Fibroblast of lung (primary cell): ENCODE measurements at regions not wholly inside any gene's neighbourhood (a gene's known extent, or its start where the extent isn't known, plus 50 kb on each side); places are given as distances from the start of the nearest gene placed in this dataset.
A peak's percentile ranks its signal among the peaks of the same experiment; 100 is the strongest.

Source experiments
- DNase-seq, 2 donors: peaks; one replicate each; pipeline versions ENCODE4 v3.0.0 to v3.0.0-alpha.2; 2010; ENCODE audit warnings: low read depth in 2 of 2
- H2AFZ ChIP-seq: 2 replicates; pipeline ENCODE4 v1.5.1; 2012; ENCODE audit warnings: low read length, control low read depth, inconsistent platforms
- H3K27ac ChIP-seq: 2 replicates; pipeline ENCODE4 v1.5.1; 2011; ENCODE audit warnings: low read length, control low read depth; ENCODE audit not compliant: insufficient read depth
- H3K27me3 ChIP-seq: 2 replicates; pipeline ENCODE4 v1.5.1; 2011; ENCODE audit warnings: mild to moderate bottlenecking, low read length; ENCODE audit not compliant: control insufficient read depth, insufficient read depth
- H3K36me3 ChIP-seq: 2 replicates; pipeline ENCODE4 v1.5.1; 2011; ENCODE audit warnings: low read length; ENCODE audit not compliant: control insufficient read depth, insufficient read depth
- H3K4me1 ChIP-seq: 2 replicates; pipeline ENCODE4 v1.5.1; 2011; ENCODE audit warnings: low read length; ENCODE audit not compliant: control insufficient read depth, insufficient read depth; ENCODE audit errors: extremely low read depth
- H3K4me2 ChIP-seq: 2 replicates; pipeline ENCODE4 v1.5.1; 2011; ENCODE audit warnings: low read length, control low read depth; ENCODE audit not compliant: insufficient read depth; ENCODE audit errors: extremely low read depth
- H3K4me3 ChIP-seq, 4 experiments: fragments of 200-600 bp in 1 of 4; sonication (generic) in 1 of 4; replicated peaks in 1 of 4; 2 replicates each; pipeline ENCODE4 v1.5.1; 2011 to 2016; ENCODE audit warnings: low read length in 4 of 4, low read depth in 3 of 4, mild to moderate bottlenecking in 3 of 4, control low read depth in 2 of 4, inconsistent platforms in 1 of 4, mixed read lengths in 1 of 4; ENCODE audit not compliant: insufficient read depth in 1 of 4; ENCODE audit errors: control extremely low read depth in 1 of 4
- H3K79me2 ChIP-seq: 2 replicates; pipeline ENCODE4 v1.5.1; 2012; ENCODE audit warnings: mild to moderate bottlenecking, low read length, inconsistent platforms; ENCODE audit not compliant: control insufficient read depth, insufficient read depth
- H3K9ac ChIP-seq: 2 replicates; pipeline ENCODE4 v1.5.1; 2011; ENCODE audit warnings: mild to moderate bottlenecking, low read length, control low read depth; ENCODE audit not compliant: insufficient read depth
- H3K9me3 ChIP-seq: 2 replicates; pipeline ENCODE4 v1.5.1; 2012; ENCODE audit warnings: low read depth, low read length; ENCODE audit not compliant: control insufficient read depth, insufficient read depth
- H4K20me1 ChIP-seq: 2 replicates; pipeline ENCODE4 v1.5.1; 2011; ENCODE audit warnings: low read length; ENCODE audit not compliant: control insufficient read depth, insufficient read depth; ENCODE audit errors: extremely low read depth
- EZH2 ChIP-seq: IDR thresholded peaks from 2 replicates; pipeline ENCODE4 v1.5.1; 2012; ENCODE audit warnings: low read length, control low read depth, mild to moderate bottlenecking; ENCODE audit errors: missing control alignments
- TF ChIP-seq, protein P1 (sequence below), 2 donors: IDR thresholded peaks in 1 of 2; conservative IDR thresholded peaks in 1 of 2; 1 replicate in 1 of 2; 2 replicates in 1 of 2; pipeline ENCODE4 v1.5.1; 2011 to 2012; ENCODE audit warnings: low read length in 2 of 2, control low read depth in 1 of 2, inconsistent platforms in 1 of 2, low read depth in 1 of 2, mild to moderate bottlenecking in 1 of 2

DNA sequence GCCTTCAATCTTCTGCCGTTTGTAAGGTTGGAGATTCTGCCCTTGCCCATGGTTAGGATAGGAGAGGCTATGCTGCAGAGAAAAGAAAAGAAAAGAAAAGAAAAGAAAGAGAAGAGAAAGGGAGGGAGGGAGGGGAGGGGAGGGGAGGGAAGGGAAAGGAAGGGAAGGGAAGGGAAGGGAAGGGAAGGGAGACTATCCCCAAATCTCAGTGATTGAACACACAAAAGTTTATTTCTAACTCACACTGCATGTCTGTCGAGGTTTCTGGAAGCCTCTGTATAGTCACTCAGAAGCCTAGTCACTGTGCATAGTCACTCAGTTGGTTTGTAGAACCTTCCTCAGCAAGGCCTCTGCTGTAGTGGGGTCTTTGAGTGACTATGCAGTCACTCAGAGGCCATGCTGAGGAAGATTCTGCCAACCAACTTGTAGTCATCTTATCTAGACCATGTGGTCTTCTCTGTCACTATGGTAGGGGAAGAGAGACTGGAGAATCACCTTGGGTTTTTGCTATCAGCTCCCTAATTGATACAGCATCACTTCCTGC, 52.3 kb upstream of the ABCC9 start:
- Histone ChIP-seq H2AFZ (no peak overlapping the region), H3K27me3 (no peaks in the 10 kb centered on the region)

DNA sequence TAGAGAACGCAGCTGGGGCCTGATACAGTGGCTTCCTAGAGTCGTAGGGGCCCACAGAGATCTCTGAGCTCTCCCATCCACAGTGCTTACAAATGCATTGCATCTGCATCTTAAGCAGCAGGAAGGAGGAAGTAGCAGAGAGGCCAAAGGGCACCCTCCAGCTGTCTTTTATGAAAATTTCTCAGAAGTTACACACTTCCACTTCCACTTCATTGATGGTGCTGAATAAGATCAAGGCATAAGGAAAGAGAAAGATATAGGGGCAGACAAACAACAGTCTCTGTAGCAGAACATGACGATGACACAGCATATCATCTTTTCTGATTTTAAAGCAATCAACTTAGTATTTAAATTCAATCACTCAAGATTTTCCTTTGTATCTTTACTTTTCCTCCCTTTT, 51.6 kb upstream of the ABCC9 start:
- no peaks in the 10 kb centered on the region for H3K36me3 ChIP-seq
- H3K27me3 ChIP-seq: no peaks in the 10 kb centered on the region
- H3K79me2 ChIP-seq: no peaks in the 10 kb centered on the region
- no peaks in the 10 kb centered on the region for H3K9me3 ChIP-seq
- TF ChIP-seq EZH2: no peak
- TF ChIP-seq, protein P1, sequence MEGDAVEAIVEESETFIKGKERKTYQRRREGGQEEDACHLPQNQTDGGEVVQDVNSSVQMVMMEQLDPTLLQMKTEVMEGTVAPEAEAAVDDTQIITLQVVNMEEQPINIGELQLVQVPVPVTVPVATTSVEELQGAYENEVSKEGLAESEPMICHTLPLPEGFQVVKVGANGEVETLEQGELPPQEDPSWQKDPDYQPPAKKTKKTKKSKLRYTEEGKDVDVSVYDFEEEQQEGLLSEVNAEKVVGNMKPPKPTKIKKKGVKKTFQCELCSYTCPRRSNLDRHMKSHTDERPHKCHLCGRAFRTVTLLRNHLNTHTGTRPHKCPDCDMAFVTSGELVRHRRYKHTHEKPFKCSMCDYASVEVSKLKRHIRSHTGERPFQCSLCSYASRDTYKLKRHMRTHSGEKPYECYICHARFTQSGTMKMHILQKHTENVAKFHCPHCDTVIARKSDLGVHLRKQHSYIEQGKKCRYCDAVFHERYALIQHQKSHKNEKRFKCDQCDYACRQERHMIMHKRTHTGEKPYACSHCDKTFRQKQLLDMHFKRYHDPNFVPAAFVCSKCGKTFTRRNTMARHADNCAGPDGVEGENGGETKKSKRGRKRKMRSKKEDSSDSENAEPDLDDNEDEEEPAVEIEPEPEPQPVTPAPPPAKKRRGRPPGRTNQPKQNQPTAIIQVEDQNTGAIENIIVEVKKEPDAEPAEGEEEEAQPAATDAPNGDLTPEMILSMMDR (conservative IDR thresholded peaks at IDR 0.05 in 1 of 2, IDR thresholded peaks at IDR 0.05 in 1 of 2; ENCODE audit: low read depth in 1 of 2, low read length in 2 of 2): no peak
- DNase-seq: peak in 1 of 2 donors; percentile 8
- H3K9ac ChIP-seq: no peak overlapping the region
- H3K4me2 ChIP-seq: no peak overlapping the region
- no peak overlapping the region for H3K4me3 ChIP-seq
- no peak overlapping the region for H2AFZ ChIP-seq
- H3K27ac ChIP-seq: no peak overlapping the region
- H3K4me1 ChIP-seq: no peaks in the 10 kb centered on the region
- H4K20me1 ChIP-seq: no peaks in the 10 kb centered on the region

More for the DNA sequence above, 52.3 kb upstream of the ABCC9 start:
- H3K36me3 ChIP-seq: no peaks in the 10 kb centered on the region
- TF ChIP-seq, protein P1 (conservative IDR thresholded peaks at IDR 0.05 in 1 of 2, IDR thresholded peaks at IDR 0.05 in 1 of 2; ENCODE audit: low read depth in 1 of 2, low read length in 2 of 2): no peak
- TF ChIP-seq EZH2: no peak
- no peak overlapping the region for H3K9ac ChIP-seq
- no peaks in the 10 kb centered on the region for H3K79me2 ChIP-seq
- no peak overlapping the region for H3K27ac ChIP-seq
- no peak overlapping the region for H3K4me2 ChIP-seq
- no peaks in the 10 kb centered on the region for H3K9me3 ChIP-seq
- no peak overlapping the region for H3K4me3 ChIP-seq
- no peaks in the 10 kb centered on the region for H4K20me1 ChIP-seq
- no peaks in the 10 kb centered on the region for H3K4me1 ChIP-seq
- no peak for DNase-seq

DNA sequence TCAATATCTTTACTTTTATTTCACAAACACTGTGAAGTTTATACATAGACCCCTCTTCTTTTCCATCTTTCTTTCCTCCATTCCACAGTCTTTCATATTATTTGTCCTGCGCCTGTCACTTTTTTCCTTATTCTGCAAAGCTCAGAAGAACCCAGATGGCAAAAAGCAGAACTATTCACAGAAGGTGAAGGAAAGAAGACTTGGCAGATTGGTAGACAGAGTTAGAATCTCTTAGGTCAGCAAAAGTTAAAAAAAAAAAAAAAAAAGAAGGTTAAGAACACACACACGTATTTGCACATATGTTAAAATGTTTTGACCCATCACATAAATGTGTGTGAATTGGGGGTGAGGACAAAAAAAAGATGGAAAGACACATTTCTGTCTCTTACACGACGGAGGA, 50.3 kb upstream of the ABCC9 start:
- Histone ChIP-seq H3K4me3 (no peak overlapping the region), H3K4me1 (no peaks in the 10 kb centered on the region), H2AFZ (no peak overlapping the region), H3K27ac (no peak overlapping the region), H3K4me2 (no peak overlapping the region), H4K20me1 (no peaks in the 10 kb centered on the region), H3K36me3 (no peaks in the 10 kb centered on the region), H3K27me3 (no peaks in the 10 kb centered on the region), H3K79me2 (no peaks in the 10 kb centered on the region), H3K9ac (no peak overlapping the region), H3K9me3 (no peaks in the 10 kb centered on the region)
- TF ChIP-seq, protein P1 (conservative IDR thresholded peaks at IDR 0.05 in 1 of 2, IDR thresholded peaks at IDR 0.05 in 1 of 2; ENCODE audit: low read depth in 1 of 2, low read length in 2 of 2): no peak
- no peak for TF ChIP-seq EZH2
- no peak for DNase-seq
